Activated CD8-positive, alpha-beta T cell treated with anti-CD3 and anti-CD28 coated beads for 36 hours (primary cell): ENCODE measurements at regions not wholly inside any gene's neighbourhood (a gene's known extent, or its start where the extent isn't known, plus 50 kb on each side); places are given as distances from the start of the nearest gene placed in this dataset.
"Not testable (repeated sequence)": the region's sequence is repeated elsewhere in the genome, so short reads cannot be mapped to it uniquely, and the experiment has no call there.

Experiments used
- ATAC-seq: fragments of 200-7000 bp; cut with Tn5 transposase; one replicate; pipeline ENCODE4 v1.10.0; 2021; ENCODE audit warnings: mild to moderate bottlenecking, moderate library complexity
- CTCF ChIA-PET: fragments of 350-600 bp; sonication (Branson Sonifier 250); formaldehyde crosslinking; loops from one replicate; lab custom pipeline; 2021; ENCODE audit warnings: antibody characterized with exemption; lab: Charles Lee
- POLR2A ChIA-PET: fragments of 350-600 bp; sonication (Branson Sonifier 250); formaldehyde crosslinking; loops from one replicate; lab custom pipeline; 2021; ENCODE audit warnings: antibody characterized with exemption; lab: Charles Lee
- DNase-seq: peaks from one replicate; pipeline ENCODE4 v3.0.0-alpha.2; 2020
- H3K27ac Mint-ChIP-seq: one replicate; pipeline ENCODE4 v1.8.0; 2021; ENCODE audit warnings: mild to moderate bottlenecking, mixed read lengths
- H3K27me3 Mint-ChIP-seq: one replicate; pipeline ENCODE4 v1.8.0; 2021; ENCODE audit warnings: mixed read lengths
- H3K36me3 Mint-ChIP-seq: one replicate; pipeline ENCODE4 v1.8.0; 2021; ENCODE audit warnings: low read depth, mixed read lengths
- H3K4me1 Mint-ChIP-seq: one replicate; pipeline ENCODE4 v1.8.0; 2021; ENCODE audit warnings: low read depth, mixed read lengths
- H3K4me3 Mint-ChIP-seq: one replicate; pipeline ENCODE4 v1.8.0; 2021; ENCODE audit warnings: mild to moderate bottlenecking, moderate library complexity, mixed read lengths
- H3K9me3 Mint-ChIP-seq: one replicate; pipeline ENCODE4 v1.8.0; 2021; ENCODE audit warnings: mixed read lengths
- intact Hi-C: fragments of 100-400 bp; cut with micrococcal nuclease; formaldehyde crosslinking; loops from one replicate; pipeline ENCODE4 v1.10.0; 2022
- TF ChIP-seq, protein P1 (sequence below): fragments of 200-600 bp; IDR thresholded peaks from one replicate; pipeline ENCODE4 v1.8.0; 2022; ENCODE audit warnings: antibody characterized with exemption, mild to moderate bottlenecking

DNA sequence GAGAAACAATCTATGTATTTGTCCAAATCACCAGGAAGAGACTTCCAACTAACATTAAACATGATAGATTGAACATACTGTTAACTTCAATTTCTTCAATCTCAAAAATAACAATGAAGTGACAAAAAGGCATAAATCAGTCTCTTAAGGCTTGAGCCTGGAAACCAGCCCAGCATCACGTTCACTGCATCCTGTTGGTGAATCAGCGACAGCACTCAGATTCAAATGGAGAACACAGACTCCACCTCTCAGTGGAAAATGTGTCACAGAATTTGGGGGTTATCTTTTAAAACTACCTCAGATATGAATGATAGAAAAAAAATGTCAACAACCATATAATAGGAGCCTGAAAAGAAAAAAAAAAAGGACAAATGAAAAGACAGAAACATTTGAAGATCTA lies 212.0 kb downstream of the MINAR1 start:
- H3K9me3 Mint-ChIP-seq = peaks cover 10% of the 10 kb centered on the region
- POLR2A ChIA-PET = no interaction called here

DNA sequence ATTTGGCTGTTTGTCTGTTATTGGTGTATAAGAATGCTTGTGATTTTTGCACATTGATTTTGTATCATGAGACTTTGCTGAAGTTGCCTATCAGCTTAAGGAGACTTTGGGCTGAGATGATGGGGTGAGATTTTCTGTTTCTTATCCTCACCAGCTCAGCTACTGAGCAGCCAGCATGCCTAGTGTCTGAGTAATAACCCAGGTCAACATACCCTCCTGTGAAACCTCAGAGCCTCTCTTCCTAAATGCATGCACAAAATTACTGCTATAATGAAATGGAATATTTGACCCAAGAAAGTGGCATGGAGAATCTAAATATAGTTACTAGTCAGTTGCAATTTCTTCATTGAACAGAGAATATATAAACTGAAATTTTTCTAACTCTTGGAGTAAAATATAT lies 220.8 kb downstream of the MINAR1 start:
- CTCF ChIA-PET, POLR2A ChIA-PET, H3K4me1 Mint-ChIP-seq, H3K4me3 Mint-ChIP-seq, ATAC-seq, H3K9me3 Mint-ChIP-seq, DNase-seq, H3K36me3 Mint-ChIP-seq, H3K27ac Mint-ChIP-seq, intact Hi-C loops: not testable (repeated sequence)
- peaks cover 21% of the 10 kb centered on the region for H3K27me3 Mint-ChIP-seq

More for the DNA sequence above, 212.0 kb downstream of the MINAR1 start:
- H3K36me3 Mint-ChIP-seq = no peaks in the 10 kb centered on the region
- peak; percentile 73 for DNase-seq
- H3K4me3 Mint-ChIP-seq = no peak overlapping the region
- intact Hi-C loops = no loop called here
- ATAC-seq = peak; percentile 77
- peak overlapping the region; percentile 53 for H3K27ac Mint-ChIP-seq
- peaks cover 8% of the 10 kb centered on the region for H3K4me1 Mint-ChIP-seq
- peaks cover 13% of the 10 kb centered on the region for H3K27me3 Mint-ChIP-seq
- TF ChIP-seq, protein P1, sequence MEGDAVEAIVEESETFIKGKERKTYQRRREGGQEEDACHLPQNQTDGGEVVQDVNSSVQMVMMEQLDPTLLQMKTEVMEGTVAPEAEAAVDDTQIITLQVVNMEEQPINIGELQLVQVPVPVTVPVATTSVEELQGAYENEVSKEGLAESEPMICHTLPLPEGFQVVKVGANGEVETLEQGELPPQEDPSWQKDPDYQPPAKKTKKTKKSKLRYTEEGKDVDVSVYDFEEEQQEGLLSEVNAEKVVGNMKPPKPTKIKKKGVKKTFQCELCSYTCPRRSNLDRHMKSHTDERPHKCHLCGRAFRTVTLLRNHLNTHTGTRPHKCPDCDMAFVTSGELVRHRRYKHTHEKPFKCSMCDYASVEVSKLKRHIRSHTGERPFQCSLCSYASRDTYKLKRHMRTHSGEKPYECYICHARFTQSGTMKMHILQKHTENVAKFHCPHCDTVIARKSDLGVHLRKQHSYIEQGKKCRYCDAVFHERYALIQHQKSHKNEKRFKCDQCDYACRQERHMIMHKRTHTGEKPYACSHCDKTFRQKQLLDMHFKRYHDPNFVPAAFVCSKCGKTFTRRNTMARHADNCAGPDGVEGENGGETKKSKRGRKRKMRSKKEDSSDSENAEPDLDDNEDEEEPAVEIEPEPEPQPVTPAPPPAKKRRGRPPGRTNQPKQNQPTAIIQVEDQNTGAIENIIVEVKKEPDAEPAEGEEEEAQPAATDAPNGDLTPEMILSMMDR = no peak
- CTCF ChIA-PET = no interaction called here

DNA sequence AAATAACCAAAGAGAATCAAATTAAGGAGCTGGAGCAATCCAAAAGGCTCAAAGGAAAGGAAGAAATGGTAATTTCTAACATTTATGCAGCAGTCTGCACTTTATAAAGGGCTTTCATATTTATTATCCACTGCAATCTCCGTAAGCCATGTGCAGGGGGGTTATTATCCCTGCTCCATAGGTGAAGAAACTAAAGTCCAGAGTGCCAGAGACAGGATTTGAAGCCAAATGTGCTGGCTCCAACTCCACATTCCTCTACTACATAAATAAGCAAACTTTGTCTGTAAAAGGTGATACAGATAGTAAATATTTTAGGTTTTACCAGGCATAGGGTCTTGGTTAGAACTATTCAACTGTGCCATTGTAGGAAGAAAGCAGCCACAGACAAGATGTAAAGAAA lies 221.4 kb downstream of the MINAR1 start:
- Mint-ChIP-seq H3K36me3 (no peaks in the 10 kb centered on the region), H3K27ac (no peak overlapping the region), H3K4me1 (no peaks in the 10 kb centered on the region), H3K9me3 (peaks cover 2% of the 10 kb centered on the region), H3K4me3 (no peak overlapping the region), H3K27me3 (peaks cover 23% of the 10 kb centered on the region)
- ATAC-seq (no peak), DNase-seq (no peak)
- TF ChIP-seq, protein P1 = no peak
- intact Hi-C loops = no loop called here
- POLR2A ChIA-PET = no interaction called here
- CTCF ChIA-PET = no interaction called here

DNA sequence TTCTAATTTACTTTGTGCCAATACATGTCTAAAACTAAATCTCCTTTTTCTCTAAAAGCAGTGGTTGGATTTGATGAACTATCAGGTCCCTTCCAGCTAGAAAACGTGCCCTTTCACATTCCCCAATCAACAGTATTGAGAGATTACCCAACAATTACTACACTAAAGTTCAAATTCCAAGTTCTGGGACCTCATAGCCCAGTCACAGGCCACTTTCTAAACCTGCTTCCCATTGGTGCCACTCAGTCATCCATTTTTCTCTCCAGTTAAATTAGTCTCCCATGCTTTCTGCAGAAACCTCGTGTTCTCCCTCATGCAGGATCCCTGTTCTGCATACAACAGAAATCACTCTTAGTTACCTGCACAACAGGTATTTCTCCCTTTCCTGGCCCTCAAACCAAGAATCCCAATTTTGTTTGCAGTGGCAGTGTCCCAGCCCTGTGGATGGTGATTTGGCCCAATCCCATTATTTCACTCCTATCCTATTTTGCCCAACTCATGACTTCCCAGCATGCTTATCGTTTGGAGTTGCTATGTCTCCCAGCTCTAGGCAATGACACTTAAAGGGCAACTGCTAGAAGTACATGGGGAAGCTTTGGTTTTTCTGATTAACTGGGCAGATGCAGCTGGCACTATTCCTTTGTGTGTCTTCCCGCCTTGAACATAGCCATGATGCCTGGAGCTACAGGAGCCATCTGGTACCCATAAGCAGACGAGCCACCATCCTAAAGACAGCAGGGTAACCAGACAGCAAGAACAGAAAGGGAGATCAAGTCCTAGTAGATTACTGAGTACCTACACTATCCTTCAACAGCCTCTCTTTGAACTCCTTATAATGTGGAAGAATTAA lies 224.2 kb downstream of the MINAR1 start:
- Mint-ChIP-seq H3K4me3 (no peak overlapping the region), H3K27me3 (peaks cover 25% of the 10 kb centered on the region), H3K27ac (no peak overlapping the region), H3K4me1 (no peaks in the 10 kb centered on the region), H3K36me3 (no peaks in the 10 kb centered on the region), H3K9me3 (peaks cover 2% of the 10 kb centered on the region)
- ATAC-seq (no peak), DNase-seq (no peak)
- TF ChIP-seq, protein P1 = no peak
- CTCF ChIA-PET = no interaction called here
- POLR2A ChIA-PET = interaction anchor here (0.6 kb wide), 1 partner anchor 246 kb away, joined by 3 read pairs; no protein-coding TSS in a partner anchor
- intact Hi-C loops = no loop called here

DNA sequence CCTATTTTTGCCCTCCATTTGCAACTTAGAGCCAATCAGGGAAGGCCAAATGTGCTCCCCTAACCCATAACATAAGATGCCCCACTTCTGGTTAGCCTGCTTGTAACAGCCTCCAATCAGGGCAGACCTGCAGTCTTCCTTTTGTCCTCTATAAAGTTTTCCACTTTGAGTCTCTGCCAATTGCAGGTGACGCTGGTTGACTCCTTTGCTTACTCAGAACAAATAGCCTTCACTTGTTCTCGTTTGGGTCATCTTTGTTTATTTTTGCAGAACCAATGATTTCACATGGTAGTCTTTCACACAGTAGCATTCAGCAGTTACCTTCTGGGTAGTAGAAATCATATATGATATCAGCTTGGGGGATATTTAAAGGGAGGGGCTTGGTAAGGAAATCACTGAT lies 225.6 kb downstream of the MINAR1 start:
- CTCF ChIA-PET = no interaction called here
- ATAC-seq (no peak), DNase-seq (no peak)
- POLR2A ChIA-PET = no interaction called here
- H3K4me1 Mint-ChIP-seq = no peaks in the 10 kb centered on the region
- TF ChIP-seq, protein P1 = no peak
- H3K36me3 Mint-ChIP-seq = no peaks in the 10 kb centered on the region
- no peak overlapping the region for H3K27ac Mint-ChIP-seq
- H3K9me3 Mint-ChIP-seq = no peaks in the 10 kb centered on the region
- H3K27me3 Mint-ChIP-seq = peaks cover 30% of the 10 kb centered on the region
- intact Hi-C loops = no loop called here
- no peak overlapping the region for H3K4me3 Mint-ChIP-seq
